ENCODE measurements at regions not wholly inside any gene's neighbourhood (a gene's known extent, or its start where the extent isn't known, plus 50 kb on each side); places are given as distances from the start of the nearest gene placed in this dataset.

DNA sequence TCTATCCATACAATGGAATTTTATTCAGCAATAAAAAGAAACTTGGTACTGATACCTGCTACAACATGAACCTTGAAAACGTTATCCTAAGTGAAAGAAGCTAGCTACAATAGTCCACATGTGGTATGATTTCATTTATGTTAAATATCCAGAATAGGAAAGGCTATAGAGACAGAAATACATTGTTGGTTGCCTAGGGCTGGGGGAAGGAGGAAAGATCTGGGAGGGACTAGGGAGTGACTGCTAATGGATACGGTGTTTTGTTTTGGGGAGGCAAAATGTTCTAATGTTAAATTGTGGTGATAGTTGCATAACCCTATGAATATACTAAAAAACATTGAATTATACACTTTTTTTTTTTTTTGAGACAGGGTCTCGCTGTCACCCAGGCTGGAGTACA is 141.1 kb upstream of the ARX start:
- no peak for TF ChIP-seq JUND (IDR thresholded peaks at IDR 0.05; ENCODE audit: low read depth)
- in situ Hi-C loops (cut with HindIII; ENCODE audit: low pct_unique_long_range_greater_than_20kb, low sequenced_read_pairs), result no loop called here
- DNase-seq (ENCODE audit: low read depth in 1 of 2, low spot score in 1 of 2), result no peak

DNA sequence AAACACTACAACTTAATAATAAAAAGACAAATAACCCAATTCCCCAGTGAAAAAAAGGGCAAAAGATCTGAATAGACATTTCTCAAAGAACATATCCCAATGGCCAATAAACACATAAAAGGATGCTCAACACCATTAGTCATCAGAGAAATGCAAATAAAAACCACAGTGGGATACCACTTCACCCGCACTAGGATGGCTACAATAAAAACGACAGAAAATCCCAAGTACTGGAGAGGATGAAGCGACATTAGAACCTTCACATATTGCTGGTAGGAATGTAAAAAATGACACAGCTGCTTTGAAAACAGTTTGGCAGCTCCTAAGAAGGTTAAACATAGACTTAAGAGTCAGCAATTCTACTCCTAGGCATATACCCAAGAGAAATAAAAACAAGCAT is 140.6 kb upstream of the ARX start:
- in situ Hi-C loops (cut with HindIII; ENCODE audit: low pct_unique_long_range_greater_than_20kb, low sequenced_read_pairs), result no loop called here
- no peak for DNase-seq (ENCODE audit: low read depth in 1 of 2, low spot score in 1 of 2)
- TF ChIP-seq JUND (IDR thresholded peaks at IDR 0.05; ENCODE audit: low read depth), result no peak

DNA sequence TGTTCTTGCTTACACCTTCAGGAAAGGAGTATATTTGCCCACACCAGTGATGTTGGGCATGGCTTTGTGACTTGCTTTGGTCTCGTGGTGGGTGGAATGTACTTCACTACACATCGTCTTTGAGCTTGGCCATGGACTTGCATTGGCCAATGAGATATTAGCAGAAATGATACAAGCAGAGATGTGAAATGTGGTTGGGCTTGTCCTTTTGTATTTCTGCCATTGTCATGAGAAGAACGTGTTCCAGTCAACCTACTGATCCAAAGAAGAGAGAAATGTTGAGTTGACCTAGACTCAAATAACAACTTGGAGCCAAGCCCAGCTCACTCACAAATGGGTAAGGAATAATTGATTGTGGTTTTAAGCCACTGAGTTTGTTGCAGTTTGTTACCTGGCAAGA is 138.4 kb upstream of the ARX start:
- DNase-seq (ENCODE audit: low read depth in 1 of 2, low spot score in 1 of 2), result no peak
- in situ Hi-C loops (cut with HindIII; ENCODE audit: low pct_unique_long_range_greater_than_20kb, low sequenced_read_pairs), result no loop called here
- no peak for TF ChIP-seq JUND (IDR thresholded peaks at IDR 0.05; ENCODE audit: low read depth)

DNA sequence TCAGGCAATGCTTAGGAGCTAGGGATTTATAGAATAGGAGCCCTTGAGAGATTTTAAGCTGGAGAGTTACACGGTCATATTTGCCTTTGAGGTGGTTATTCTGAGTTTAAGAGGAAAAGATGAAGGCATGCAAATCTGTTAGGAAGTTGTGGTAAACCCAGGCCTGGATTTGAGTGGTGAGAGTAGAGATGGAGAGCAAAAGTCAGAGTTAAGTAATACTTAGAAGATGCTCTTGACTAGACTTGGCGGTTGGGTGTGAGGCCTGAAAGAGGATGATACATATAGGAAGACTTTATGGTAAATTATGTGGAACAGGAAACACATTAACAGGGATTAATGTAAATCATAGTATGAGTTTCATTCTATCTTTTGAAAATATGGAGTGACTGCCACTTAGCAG is 136.0 kb upstream of the ARX start:
- no peak for TF ChIP-seq JUND (IDR thresholded peaks at IDR 0.05; ENCODE audit: low read depth)
- DNase-seq (ENCODE audit: low read depth in 1 of 2, low spot score in 1 of 2), result no peak
- in situ Hi-C loops (cut with HindIII; ENCODE audit: low pct_unique_long_range_greater_than_20kb, low sequenced_read_pairs), result no loop called here

DNA sequence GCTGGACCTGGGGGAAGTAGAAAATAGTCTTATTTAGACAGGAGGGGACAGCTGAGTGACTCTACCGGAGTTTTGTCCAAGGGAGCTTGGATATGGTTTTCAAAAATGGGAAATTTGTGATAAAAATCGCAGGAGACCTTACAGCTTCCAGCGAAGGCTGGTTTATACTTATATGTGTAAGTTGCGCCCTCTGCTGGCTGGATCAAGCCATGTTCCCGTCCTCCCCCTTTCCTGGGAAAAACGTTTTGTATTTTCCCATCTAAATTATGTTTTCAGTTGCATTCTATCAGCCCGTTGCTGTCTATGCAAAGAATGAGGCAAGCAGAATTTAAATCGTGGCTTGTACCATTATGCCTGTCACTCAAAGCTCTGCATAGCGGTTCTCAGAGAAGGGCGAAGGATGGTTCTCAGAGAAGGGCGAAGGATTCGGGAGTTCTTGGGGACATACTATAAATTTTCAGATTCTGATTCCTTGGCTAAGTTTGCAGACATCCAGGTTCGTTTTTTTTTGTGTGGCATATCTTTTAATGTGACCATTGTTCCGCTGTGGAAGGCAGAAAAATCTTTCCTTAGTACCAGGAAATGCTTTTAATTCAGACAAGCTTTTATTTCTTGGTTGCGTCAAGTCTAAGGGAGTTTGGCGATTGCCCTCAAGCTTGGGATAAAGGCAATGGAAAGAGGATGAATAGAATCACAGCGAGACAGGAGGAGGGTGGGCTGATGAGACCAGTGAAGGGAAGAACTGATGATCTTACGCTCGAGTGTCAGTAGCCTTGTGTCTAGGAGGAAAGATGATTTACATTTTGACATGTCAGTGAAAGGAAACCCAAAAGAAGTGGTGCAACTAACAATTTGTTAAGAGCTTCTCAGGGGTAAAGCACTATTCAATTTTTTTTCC is 128.5 kb upstream of the ARX start:
- peak in 1 of 2 experiments; percentile 51 for DNase-seq (ENCODE audit: low read depth in 1 of 2, low spot score in 1 of 2)
- in situ Hi-C loops (cut with HindIII; ENCODE audit: low pct_unique_long_range_greater_than_20kb, low sequenced_read_pairs), result no loop called here
- no peak for TF ChIP-seq JUND (IDR thresholded peaks at IDR 0.05; ENCODE audit: low read depth)

DNA sequence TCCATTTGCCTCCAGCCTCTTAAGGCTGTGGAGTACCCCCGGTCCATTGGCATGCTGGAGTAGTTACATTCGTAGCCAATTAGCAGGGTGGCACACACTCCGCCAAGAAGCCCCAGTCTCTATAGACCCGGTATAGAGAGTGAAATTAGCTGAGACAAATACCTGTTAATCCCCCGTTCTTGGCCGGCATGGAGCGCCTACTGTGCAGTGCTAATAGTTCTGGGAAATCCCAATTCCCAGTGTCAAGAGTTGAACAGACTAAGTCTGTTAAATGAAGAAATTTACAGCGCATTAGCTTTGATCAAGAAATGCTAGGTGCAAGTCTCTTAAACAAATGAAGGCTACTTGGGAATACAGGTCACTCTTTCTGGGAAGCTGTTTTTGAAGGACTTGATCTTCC is 127.8 kb upstream of the ARX start:
- no peak for TF ChIP-seq JUND (IDR thresholded peaks at IDR 0.05; ENCODE audit: low read depth)
- no peak for DNase-seq (ENCODE audit: low read depth in 1 of 2, low spot score in 1 of 2)
- in situ Hi-C loops (cut with HindIII; ENCODE audit: low pct_unique_long_range_greater_than_20kb, low sequenced_read_pairs), result no loop called here

DNA sequence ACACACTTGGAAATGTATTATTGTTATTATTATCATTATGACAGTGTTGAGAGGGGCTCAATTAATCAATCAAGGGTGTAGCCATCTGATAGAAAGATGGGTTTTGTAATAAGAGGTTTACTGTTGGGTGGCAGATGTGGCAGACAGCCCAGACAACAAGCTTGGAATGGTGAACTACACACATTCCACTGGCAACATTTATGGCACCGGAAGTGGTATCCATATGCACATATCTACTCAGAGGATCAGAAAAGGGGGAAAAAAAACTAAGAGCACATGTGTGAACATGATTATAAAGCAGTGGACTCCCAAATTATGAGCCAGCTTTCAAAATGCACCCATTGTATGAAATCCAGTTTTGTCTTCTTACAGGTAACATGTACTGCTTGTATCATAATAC is 125.9 kb upstream of the ARX start:
- TF ChIP-seq JUND (IDR thresholded peaks at IDR 0.05; ENCODE audit: low read depth), result no peak
- DNase-seq (ENCODE audit: low read depth in 1 of 2, low spot score in 1 of 2), result no peak
- in situ Hi-C loops (cut with HindIII; ENCODE audit: low pct_unique_long_range_greater_than_20kb, low sequenced_read_pairs), result no loop called here

DNA sequence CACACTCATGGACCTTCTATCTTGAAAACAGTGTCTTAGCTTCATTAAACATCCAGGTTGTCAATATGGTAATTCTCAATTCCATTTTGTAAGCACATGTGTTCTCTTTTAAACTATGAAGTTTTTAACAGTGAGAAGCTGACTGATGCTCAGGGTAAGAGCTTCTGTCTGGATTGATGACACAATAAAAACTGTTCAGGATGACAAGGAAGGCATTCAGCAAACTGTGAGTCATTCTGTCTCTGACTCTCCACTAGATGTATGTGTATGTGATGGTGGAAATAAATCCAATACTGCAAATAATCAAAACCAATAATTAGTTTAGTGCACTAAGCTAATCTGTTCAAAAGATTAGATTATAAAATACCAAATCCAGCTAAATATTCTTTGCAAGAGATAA is 115.3 kb upstream of the ARX start:
- no peak for TF ChIP-seq JUND (IDR thresholded peaks at IDR 0.05; ENCODE audit: low read depth)
- DNase-seq (ENCODE audit: low read depth in 1 of 2, low spot score in 1 of 2), result no peak
- in situ Hi-C loops (cut with HindIII; ENCODE audit: low pct_unique_long_range_greater_than_20kb, low sequenced_read_pairs), result no loop called here

DNA sequence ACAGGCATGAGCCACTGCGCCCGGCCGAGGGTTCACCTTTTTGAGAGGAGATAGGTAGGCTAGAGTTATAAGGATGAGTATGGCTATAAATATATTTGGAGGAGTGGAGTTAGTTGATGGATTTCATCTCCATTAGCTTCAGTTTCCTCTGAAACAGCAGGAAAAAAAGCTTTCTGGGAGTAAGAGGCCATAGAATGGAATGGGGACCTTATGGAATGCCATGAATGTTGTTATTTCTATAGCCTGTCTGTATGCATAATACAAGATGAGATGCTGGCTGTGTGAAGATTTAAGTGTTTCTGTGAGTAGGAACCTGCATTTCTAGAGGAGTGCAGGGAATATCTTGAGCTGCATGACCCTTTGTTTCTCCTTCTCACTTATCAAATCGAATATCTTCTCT is 114.9 kb upstream of the ARX start:
- in situ Hi-C loops (cut with HindIII; ENCODE audit: low pct_unique_long_range_greater_than_20kb, low sequenced_read_pairs), result no loop called here
- no peak for TF ChIP-seq JUND (IDR thresholded peaks at IDR 0.05; ENCODE audit: low read depth)
- no peak for DNase-seq (ENCODE audit: low read depth in 1 of 2, low spot score in 1 of 2)

DNA sequence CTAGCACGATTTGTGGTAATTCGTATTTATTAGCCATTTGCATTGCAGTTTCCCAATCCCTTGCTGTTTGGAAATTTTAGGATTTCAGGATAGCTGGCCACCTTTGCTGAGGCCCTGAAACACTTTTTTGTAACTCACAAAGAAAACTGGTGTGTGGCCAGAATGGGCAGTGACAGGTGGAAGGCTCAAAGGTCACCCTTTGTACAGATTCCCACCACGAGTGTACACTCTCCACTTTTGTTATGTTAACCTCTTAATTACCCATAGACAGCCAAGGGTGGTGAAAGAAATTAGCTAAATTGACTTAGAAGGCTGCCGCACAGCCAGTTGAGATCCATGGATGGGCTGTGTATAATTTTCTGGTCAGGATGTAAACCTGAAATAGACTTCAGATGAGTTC is 109.7 kb upstream of the ARX start:
- DNase-seq (ENCODE audit: low read depth in 1 of 2, low spot score in 1 of 2), result no peak
- in situ Hi-C loops (cut with HindIII; ENCODE audit: low pct_unique_long_range_greater_than_20kb, low sequenced_read_pairs), result no loop called here
- no peak for TF ChIP-seq JUND (IDR thresholded peaks at IDR 0.05; ENCODE audit: low read depth)

DNA sequence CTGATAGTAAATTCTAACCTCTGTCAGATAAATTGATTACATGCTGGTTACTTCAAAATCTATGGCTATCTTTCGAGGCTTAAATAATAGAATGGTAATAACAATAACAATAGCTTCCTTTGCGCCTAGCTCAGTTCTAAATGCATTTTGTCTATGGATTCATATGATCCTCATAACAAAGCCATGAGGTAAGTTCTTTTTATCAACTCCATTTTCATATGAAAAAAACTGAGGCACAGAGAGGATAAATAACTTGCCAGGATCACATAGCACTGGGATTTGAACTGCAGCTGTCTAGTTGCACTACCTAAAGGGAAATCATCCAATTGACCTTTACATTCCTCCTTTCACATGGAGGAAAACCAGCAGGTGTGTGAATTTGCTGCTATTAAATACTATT is 108.6 kb upstream of the ARX start:
- in situ Hi-C loops (cut with HindIII; ENCODE audit: low pct_unique_long_range_greater_than_20kb, low sequenced_read_pairs), result no loop called here
- no peak for DNase-seq (ENCODE audit: low read depth in 1 of 2, low spot score in 1 of 2)
- no peak for TF ChIP-seq JUND (IDR thresholded peaks at IDR 0.05; ENCODE audit: low read depth)

DNA sequence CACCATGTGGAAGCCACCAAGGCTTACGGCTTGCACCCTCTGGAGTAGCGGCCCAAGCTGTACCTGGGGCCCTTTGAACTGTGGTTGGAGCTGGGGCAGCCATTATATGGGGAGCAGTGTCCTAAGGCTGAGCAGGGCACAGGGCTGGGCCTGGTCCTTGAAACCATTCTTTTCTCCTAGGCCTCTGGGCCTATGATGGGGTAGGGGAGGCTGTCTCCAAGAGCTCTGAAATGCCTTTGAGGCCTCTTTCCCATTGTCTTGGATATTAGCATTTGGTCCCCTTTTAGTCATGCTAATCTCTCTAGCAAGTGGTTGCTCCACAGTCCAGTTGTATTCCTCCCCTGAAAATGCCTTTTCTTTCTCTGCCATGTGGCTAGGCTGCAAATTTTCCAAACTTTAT is 96.4 kb upstream of the ARX start:
- no peak for DNase-seq (ENCODE audit: low read depth in 1 of 2, low spot score in 1 of 2)
- in situ Hi-C loops (cut with HindIII; ENCODE audit: low pct_unique_long_range_greater_than_20kb, low sequenced_read_pairs), result no loop called here
- no peak for TF ChIP-seq JUND (IDR thresholded peaks at IDR 0.05; ENCODE audit: low read depth)

DNA sequence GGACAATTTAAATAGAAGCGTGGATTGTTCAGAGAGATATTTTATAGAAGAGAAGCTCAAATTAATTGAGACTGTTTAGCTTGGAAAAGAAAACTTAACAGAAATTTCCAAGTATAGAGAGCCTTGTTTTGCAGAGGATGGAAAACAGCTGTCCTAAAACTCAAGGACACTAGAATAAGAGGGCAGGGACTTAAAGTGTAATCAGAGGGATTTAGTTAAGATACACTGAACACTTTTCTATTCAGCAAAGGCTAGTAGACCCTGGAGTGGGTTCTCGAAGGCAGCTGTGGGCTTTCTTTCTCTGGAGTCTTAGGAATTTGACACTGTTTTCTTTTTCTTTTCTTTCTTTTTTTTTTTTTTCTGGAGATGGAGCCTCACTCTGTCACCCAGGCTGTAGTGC is 92.7 kb upstream of the ARX start:
- DNase-seq (ENCODE audit: low read depth in 1 of 2, low spot score in 1 of 2), result no peak
- no peak for TF ChIP-seq JUND (IDR thresholded peaks at IDR 0.05; ENCODE audit: low read depth)
- in situ Hi-C loops (cut with HindIII; ENCODE audit: low pct_unique_long_range_greater_than_20kb, low sequenced_read_pairs), result no loop called here

DNA sequence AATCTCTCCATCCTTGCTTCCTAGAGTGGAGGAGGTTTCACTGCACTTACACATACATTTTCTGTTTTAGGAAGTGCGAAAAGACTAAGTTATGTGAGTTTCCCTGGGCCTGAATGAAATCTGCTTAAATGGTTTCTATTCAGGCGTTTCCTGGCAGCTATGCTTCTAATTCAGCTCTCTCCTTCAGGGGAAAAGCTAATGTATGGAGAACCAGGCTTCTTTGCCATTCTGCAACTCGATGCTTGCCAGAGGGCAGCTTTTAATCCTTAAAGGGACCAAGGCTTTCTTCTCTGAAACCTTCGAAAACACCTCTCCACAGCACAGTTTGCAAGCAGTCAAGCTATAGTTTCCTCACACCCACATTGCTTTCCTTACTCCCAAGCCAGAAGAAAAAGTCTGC is 89.5 kb upstream of the ARX start:
- DNase-seq (ENCODE audit: low read depth in 1 of 2, low spot score in 1 of 2), result no peak
- TF ChIP-seq JUND (IDR thresholded peaks at IDR 0.05; ENCODE audit: low read depth), result no peak
- in situ Hi-C loops (cut with HindIII; ENCODE audit: low pct_unique_long_range_greater_than_20kb, low sequenced_read_pairs), result no loop called here
